Thyroid gland (tissue), 4 donors: ENCODE measurements at regions not wholly inside any gene's neighbourhood (a gene's known extent, or its start where the extent isn't known, plus 50 kb on each side); places are given as distances from the start of the nearest gene placed in this dataset.
"Not testable (repeated sequence)": the region's sequence is repeated elsewhere in the genome, so short reads cannot be mapped to it uniquely, and the experiment has no call there.

Experiments
- CTCF ChIP-seq, 6 experiments: fragments of 200-600 bp in 3 of 6; fragments of 450-650 bp in 3 of 6; sonication (generic) in 3 of 6; IDR thresholded peaks; one replicate each; pipeline ENCODE4 v1.5.1; 2016 to 2019; ENCODE audit warnings: antibody characterized with exemption in 6 of 6, mild to moderate bottlenecking in 2 of 6, inconsistent platforms in 1 of 6, moderate library complexity in 1 of 6
- POLR2A ChIP-seq, 2 donors: fragments of 450-650 bp; IDR thresholded peaks; one replicate each; pipeline ENCODE4 v1.6.1; 2017; ENCODE audit warnings: antibody characterized with exemption in 2 of 2, mild to moderate bottlenecking in 2 of 2, moderate library complexity in 1 of 2

GRCh38 chr5:34188001-34188822 lies 145.2 kb upstream of the C1QTNF3 start:
- peak in 2 of 6 experiments; percentile 21 to 35 for TF ChIP-seq CTCF (IDR thresholded peaks at IDR 0.05)
- TF ChIP-seq POLR2A (IDR thresholded peaks at IDR 0.05): not testable (repeated sequence)
